KMS-11 (cell line): ENCODE measurements at regions not wholly inside any gene's neighbourhood (a gene's known extent, or its start where the extent isn't known, plus 50 kb on each side); places are given as distances from the start of the nearest gene placed in this dataset.
"Not testable (repeated sequence)": the region's sequence is repeated elsewhere in the genome, so short reads cannot be mapped to it uniquely, and the experiment has no call there.

ENCODE experiments used
- H2AFZ ChIP-seq: fragments of 200-600 bp; sonication (generic); 2 replicates; pipeline ENCODE4 v1.6.1; 2016; ENCODE audit warnings: antibody characterized with exemption, mixed run types, low read depth
- H3K27ac ChIP-seq: fragments of 200-600 bp; sonication (generic); 2 replicates; pipeline ENCODE4 v1.6.1; 2016; ENCODE audit warnings: mild to moderate bottlenecking, mixed run types
- H3K27me3 ChIP-seq: fragments of 200-600 bp; sonication (generic); 2 replicates; pipeline ENCODE4 v1.6.1; 2017; ENCODE audit warnings: mild to moderate bottlenecking, low read depth, mixed run types, moderate library complexity; ENCODE audit not compliant: insufficient read depth
- H3K36me3 ChIP-seq: fragments of 200-600 bp; sonication (generic); 2 replicates; pipeline ENCODE4 v1.6.1; 2017; ENCODE audit warnings: mild to moderate bottlenecking, mixed run types; ENCODE audit not compliant: insufficient read depth
- H3K4me1 ChIP-seq: fragments of 200-600 bp; sonication (generic); 2 replicates; pipeline ENCODE4 v1.6.1; 2016; ENCODE audit warnings: mild to moderate bottlenecking, low read depth, mixed run types; ENCODE audit not compliant: poor library complexity, severe bottlenecking
- H3K4me2 ChIP-seq: fragments of 200-600 bp; sonication (generic); 2 replicates; pipeline ENCODE4 v1.7.0; 2016; ENCODE audit warnings: mild to moderate bottlenecking, mixed run types
- H3K4me3 ChIP-seq: fragments of 200-600 bp; sonication (generic); IDR thresholded peaks from 2 replicates; pipeline ENCODE4 v1.6.1; 2017; ENCODE audit warnings: low read depth, low read length, mixed read lengths; ENCODE audit not compliant: insufficient read depth
- H3K79me2 ChIP-seq: fragments of 200-600 bp; sonication (generic); 2 replicates; pipeline ENCODE4 v1.6.1; 2016; ENCODE audit warnings: low read depth, mixed run types; ENCODE audit not compliant: insufficient read depth
- H3K9ac ChIP-seq: fragments of 200-600 bp; sonication (generic); 2 replicates; pipeline ENCODE4 v1.6.1; 2016; ENCODE audit warnings: mild to moderate bottlenecking, mixed run types
- H4K20me1 ChIP-seq: fragments of 200-600 bp; sonication (generic); 2 replicates; pipeline ENCODE4 v1.6.1; 2016; ENCODE audit warnings: mild to moderate bottlenecking, mixed run types; ENCODE audit not compliant: insufficient read depth
- CTCF ChIP-seq: fragments of 200-600 bp; sonication (generic); conservative IDR thresholded peaks from 2 replicates; pipeline ENCODE4 v1.6.1; 2017; ENCODE audit warnings: low read depth, mild to moderate bottlenecking, antibody characterized with exemption, low read length, moderate library complexity, mixed read lengths

GRCh38 chr2:59233920-59234319, 992.8 kb upstream of the FANCL start:
- H2AFZ ChIP-seq, result no peak overlapping the region
- no peaks in the 10 kb centered on the region for H3K36me3 ChIP-seq
- no peak overlapping the region for H3K4me2 ChIP-seq
- no peaks in the 10 kb centered on the region for H3K79me2 ChIP-seq
- no peaks in the 10 kb centered on the region for H4K20me1 ChIP-seq
- H3K27ac ChIP-seq, result no peak overlapping the region
- H3K4me1 ChIP-seq, result no peaks in the 10 kb centered on the region
- no peak overlapping the region for H3K4me3 ChIP-seq
- no peaks in the 10 kb centered on the region for H3K27me3 ChIP-seq
- no peak for TF ChIP-seq CTCF
- H3K9ac ChIP-seq, result no peak overlapping the region

- no peak overlapping the region for H3K4me2 ChIP-seq
- no peak overlapping the region for H3K27ac ChIP-seq
- H3K36me3 ChIP-seq, result no peaks in the 10 kb centered on the region
- no peaks in the 10 kb centered on the region for H3K27me3 ChIP-seq
- no peaks in the 10 kb centered on the region for H4K20me1 ChIP-seq
- no peak overlapping the region for H3K4me3 ChIP-seq
- no peak overlapping the region for H2AFZ ChIP-seq
- no peak for TF ChIP-seq CTCF
- H3K9ac ChIP-seq, result no peak overlapping the region
- H3K79me2 ChIP-seq, result no peaks in the 10 kb centered on the region
- H3K4me1 ChIP-seq, result no peaks in the 10 kb centered on the region
These were observed 992.3 kb upstream of the FANCL start for GRCh38 chr2:59233448-59233847.

- Histone ChIP-seq H3K4me2 (no peak overlapping the region), H3K27ac (no peak overlapping the region), H3K9ac (no peak overlapping the region), H3K36me3 (no peaks in the 10 kb centered on the region), H3K27me3 (no peaks in the 10 kb centered on the region), H4K20me1 (no peaks in the 10 kb centered on the region), H3K4me1 (no peaks in the 10 kb centered on the region), H3K4me3 (no peak overlapping the region), H3K79me2 (no peaks in the 10 kb centered on the region), H2AFZ (no peak overlapping the region)
- no peak for TF ChIP-seq CTCF
These were observed 991.5 kb upstream of the FANCL start for GRCh38 chr2:59232394-59233165.

- H3K4me1 ChIP-seq, H3K9ac ChIP-seq, H3K36me3 ChIP-seq, H2AFZ ChIP-seq, H3K27me3 ChIP-seq, H3K79me2 ChIP-seq, H3K27ac ChIP-seq, H3K4me2 ChIP-seq, H3K4me3 ChIP-seq, H4K20me1 ChIP-seq: not testable (repeated sequence)
These were observed 985.2 kb upstream of the FANCL start for GRCh38 chr2:59226362-59226761.

GRCh38 chr2:59223742-59224141, 982.6 kb upstream of the FANCL start:
- H3K9ac ChIP-seq, result no peak overlapping the region
- H3K4me3 ChIP-seq, result no peak overlapping the region
- no peaks in the 10 kb centered on the region for H4K20me1 ChIP-seq
- H2AFZ ChIP-seq, result no peak overlapping the region
- no peak for TF ChIP-seq CTCF
- no peaks in the 10 kb centered on the region for H3K27me3 ChIP-seq
- no peak overlapping the region for H3K27ac ChIP-seq
- H3K4me1 ChIP-seq, result no peaks in the 10 kb centered on the region
- H3K36me3 ChIP-seq, result no peaks in the 10 kb centered on the region
- H3K79me2 ChIP-seq, result no peaks in the 10 kb centered on the region
- no peak overlapping the region for H3K4me2 ChIP-seq
